Breast epithelium (tissue), 3 donors: ENCODE measurements at regions not wholly inside any gene's neighbourhood (a gene's known extent, or its start where the extent isn't known, plus 50 kb on each side); places are given as distances from the start of the nearest gene placed in this dataset.

Source experiments
- POLR2A ChIP-seq: fragments of 450-650 bp; IDR thresholded peaks from one replicate; pipeline ENCODE4 v1.6.1; 2016; ENCODE audit warnings: antibody characterized with exemption, mild to moderate bottlenecking, moderate library complexity
- POLR2AphosphoS5 ChIP-seq, 3 donors: sonication (generic); formaldehyde crosslinking; IDR thresholded peaks; one replicate each; pipeline ENCODE4 v1.6.1; 2017; ENCODE audit warnings: antibody characterized with exemption in 3 of 3
- TF ChIP-seq, protein P1 (sequence below), 3 donors: fragments of 450-650 bp; IDR thresholded peaks; one replicate each; pipeline ENCODE4 v1.5.1; 2016 to 2017; ENCODE audit warnings: antibody characterized with exemption in 3 of 3, mild to moderate bottlenecking in 3 of 3, moderate library complexity in 3 of 3

DNA sequence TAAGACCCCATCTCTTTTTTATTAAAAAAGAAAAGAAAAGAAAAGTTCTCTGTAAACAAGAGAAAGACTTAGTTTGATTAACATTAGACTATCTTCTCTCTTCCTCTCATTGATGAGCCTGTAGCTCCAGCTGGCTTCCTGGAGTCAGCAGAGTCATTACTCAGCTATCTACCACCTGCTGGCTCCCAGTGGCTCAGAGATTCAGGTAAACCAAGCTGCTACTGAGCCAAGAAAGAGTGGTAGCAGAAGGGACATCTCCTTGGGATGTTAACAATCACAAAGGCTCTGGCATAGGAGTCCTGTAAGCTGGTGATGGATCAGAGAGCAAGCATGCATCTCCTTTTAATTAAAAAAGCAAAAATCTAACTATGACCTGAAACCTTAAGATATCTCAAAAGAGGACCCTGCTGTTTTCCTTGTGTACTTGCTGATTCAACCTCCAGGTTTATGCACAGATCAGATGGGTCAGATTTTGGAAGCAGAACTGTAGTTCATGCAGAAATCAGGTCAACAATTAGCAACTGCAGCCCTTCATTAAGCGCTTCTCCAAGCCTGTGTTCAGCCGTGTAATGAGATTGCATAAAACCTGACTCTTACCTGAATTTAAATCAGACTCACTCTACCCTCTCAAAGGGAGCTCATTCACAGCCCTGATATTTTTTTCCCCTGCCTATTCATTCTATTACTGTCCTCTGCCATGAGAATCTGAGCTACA, 225.8 kb downstream of the RNF152 start:
- TF ChIP-seq, protein P1, sequence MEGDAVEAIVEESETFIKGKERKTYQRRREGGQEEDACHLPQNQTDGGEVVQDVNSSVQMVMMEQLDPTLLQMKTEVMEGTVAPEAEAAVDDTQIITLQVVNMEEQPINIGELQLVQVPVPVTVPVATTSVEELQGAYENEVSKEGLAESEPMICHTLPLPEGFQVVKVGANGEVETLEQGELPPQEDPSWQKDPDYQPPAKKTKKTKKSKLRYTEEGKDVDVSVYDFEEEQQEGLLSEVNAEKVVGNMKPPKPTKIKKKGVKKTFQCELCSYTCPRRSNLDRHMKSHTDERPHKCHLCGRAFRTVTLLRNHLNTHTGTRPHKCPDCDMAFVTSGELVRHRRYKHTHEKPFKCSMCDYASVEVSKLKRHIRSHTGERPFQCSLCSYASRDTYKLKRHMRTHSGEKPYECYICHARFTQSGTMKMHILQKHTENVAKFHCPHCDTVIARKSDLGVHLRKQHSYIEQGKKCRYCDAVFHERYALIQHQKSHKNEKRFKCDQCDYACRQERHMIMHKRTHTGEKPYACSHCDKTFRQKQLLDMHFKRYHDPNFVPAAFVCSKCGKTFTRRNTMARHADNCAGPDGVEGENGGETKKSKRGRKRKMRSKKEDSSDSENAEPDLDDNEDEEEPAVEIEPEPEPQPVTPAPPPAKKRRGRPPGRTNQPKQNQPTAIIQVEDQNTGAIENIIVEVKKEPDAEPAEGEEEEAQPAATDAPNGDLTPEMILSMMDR (IDR thresholded peaks at IDR 0.05), result no peak
- TF ChIP-seq POLR2AphosphoS5 (IDR thresholded peaks at IDR 0.05), result no peak
- TF ChIP-seq POLR2A, result no peak
